ENCODE measurements at regions not wholly inside any gene's neighbourhood (a gene's known extent, or its start where the extent isn't known, plus 50 kb on each side); places are given as distances from the start of the nearest gene placed in this dataset.
"Not testable (repeated sequence)": the region's sequence is repeated elsewhere in the genome, so short reads cannot be mapped to it uniquely, and the experiment has no call there.

DNA sequence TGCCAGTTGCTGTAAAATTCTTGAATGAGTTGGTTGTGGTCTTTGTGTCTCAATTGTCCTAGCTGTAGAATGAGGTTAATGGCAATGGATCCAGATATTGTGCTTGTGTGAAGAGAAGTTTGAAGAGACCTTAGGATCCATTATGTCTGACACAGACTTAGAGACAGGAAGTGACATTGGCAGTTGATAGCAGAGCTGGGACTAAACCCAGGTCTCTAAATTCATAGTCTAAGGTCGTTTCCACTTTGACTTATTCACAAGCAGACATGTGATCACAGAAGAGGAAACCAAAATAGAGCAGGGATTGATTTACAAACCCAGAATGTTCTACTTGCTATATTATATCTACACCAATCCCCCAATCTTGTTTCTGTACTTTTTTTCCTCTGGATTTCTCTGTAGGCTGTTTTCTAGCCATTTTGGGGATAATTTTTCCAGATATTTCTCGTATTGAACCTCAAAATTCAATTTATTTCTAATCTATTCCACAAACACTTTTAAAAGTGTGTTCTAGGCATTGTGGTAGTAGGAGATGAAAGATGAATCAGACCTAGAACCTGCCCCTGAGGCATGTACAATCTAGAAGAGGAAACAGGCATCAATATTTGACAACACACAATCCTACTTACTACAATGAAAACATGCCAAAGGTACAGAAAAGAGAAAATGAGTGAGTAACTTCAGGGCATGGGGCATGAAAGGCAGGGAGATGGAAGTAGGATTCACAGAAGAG lies 123.3 kb downstream of the NFKBIZ start:
- no peak for DNase-seq (ENCODE audit: low spot score)
- no peak overlapping the region for H3K4me3 Mint-ChIP-seq (ENCODE audit: unreplicated experiment)
- H3K27me3 Mint-ChIP-seq (ENCODE audit: unreplicated experiment): no peaks in the 10 kb centered on the region
- H3K36me3 Mint-ChIP-seq (ENCODE audit: low read depth, unreplicated experiment): no peaks in the 10 kb centered on the region
- no peak overlapping the region for H3K27ac Mint-ChIP-seq (ENCODE audit: unreplicated experiment)
- no peaks in the 10 kb centered on the region for H3K9me3 Mint-ChIP-seq (ENCODE audit: unreplicated experiment)
- TF ChIP-seq, protein P1, sequence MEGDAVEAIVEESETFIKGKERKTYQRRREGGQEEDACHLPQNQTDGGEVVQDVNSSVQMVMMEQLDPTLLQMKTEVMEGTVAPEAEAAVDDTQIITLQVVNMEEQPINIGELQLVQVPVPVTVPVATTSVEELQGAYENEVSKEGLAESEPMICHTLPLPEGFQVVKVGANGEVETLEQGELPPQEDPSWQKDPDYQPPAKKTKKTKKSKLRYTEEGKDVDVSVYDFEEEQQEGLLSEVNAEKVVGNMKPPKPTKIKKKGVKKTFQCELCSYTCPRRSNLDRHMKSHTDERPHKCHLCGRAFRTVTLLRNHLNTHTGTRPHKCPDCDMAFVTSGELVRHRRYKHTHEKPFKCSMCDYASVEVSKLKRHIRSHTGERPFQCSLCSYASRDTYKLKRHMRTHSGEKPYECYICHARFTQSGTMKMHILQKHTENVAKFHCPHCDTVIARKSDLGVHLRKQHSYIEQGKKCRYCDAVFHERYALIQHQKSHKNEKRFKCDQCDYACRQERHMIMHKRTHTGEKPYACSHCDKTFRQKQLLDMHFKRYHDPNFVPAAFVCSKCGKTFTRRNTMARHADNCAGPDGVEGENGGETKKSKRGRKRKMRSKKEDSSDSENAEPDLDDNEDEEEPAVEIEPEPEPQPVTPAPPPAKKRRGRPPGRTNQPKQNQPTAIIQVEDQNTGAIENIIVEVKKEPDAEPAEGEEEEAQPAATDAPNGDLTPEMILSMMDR (IDR thresholded peaks at IDR 0.05; ENCODE audit: unreplicated experiment): no peak
- no peaks in the 10 kb centered on the region for H3K4me1 Mint-ChIP-seq (ENCODE audit: unreplicated experiment)

DNA sequence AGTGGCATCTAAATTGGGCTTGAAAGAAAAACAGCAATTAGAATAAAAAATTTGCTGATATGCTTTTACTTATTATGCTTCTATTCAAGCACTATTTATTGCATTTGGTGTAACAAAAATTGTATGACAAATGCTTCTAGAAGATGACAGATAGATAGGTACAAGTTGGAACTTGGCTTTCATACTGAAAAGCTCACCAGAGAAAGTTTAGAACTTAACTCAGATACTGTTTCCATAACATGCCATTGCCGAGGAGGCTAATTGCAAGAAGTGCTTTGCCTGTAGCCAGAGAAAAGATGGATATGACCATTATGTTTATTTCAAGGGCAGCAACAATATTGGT lies 123.8 kb downstream of the NFKBIZ start:
- Mint-ChIP-seq H3K36me3 (ENCODE audit: low read depth, unreplicated experiment) (no peaks in the 10 kb centered on the region), H3K4me3 (ENCODE audit: unreplicated experiment) (no peak overlapping the region), H3K27ac (ENCODE audit: unreplicated experiment) (no peak overlapping the region), H3K27me3 (ENCODE audit: unreplicated experiment) (no peaks in the 10 kb centered on the region), H3K4me1 (ENCODE audit: unreplicated experiment) (no peaks in the 10 kb centered on the region), H3K9me3 (ENCODE audit: unreplicated experiment) (no peaks in the 10 kb centered on the region)
- no peak for DNase-seq (ENCODE audit: low spot score)
- TF ChIP-seq, protein P1 (IDR thresholded peaks at IDR 0.05; ENCODE audit: unreplicated experiment): no peak

DNA sequence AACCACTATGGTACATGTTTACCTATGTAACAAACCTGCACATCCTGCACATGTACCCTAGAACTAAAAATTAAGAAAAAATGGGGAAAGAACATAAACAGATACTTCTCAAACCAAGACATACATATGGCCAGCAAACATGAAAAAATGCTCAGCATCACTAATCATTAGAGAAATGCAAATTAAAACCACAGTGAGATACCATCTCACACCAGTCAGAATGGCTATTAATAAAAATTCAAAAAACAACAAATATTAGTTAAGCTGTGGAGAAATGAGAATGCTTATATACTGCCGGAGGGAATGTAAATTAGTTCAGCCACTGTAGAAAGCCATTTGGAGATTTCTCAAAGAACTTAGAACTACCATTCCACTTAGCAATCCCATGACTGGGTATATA lies 126.1 kb downstream of the NFKBIZ start:
- H3K4me1 Mint-ChIP-seq (ENCODE audit: unreplicated experiment); H3K27ac Mint-ChIP-seq (ENCODE audit: unreplicated experiment); H3K36me3 Mint-ChIP-seq (ENCODE audit: low read depth, unreplicated experiment): not testable (repeated sequence)

DNA sequence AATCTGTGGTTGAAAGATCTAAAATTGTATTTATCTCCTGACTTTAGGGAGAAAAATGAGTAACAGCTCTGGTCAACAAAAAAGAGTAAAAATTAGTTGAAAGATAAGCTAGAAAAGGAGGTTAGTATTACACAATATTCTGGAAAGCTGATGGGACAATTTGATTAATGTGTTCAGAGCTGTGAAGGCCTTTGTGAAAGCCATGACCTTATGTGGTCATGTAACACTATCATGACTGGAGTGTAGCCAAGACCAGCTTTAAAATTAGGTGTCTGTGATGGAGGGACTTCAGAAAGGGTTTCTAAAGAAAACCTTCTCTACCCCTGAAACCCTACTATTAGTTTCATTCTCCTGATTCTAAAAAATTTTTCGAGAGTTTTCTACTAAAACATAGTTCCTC lies 127.2 kb downstream of the NFKBIZ start:
- Mint-ChIP-seq H3K4me1 (ENCODE audit: unreplicated experiment) (no peaks in the 10 kb centered on the region), H3K4me3 (ENCODE audit: unreplicated experiment) (no peak overlapping the region), H3K9me3 (ENCODE audit: unreplicated experiment) (no peaks in the 10 kb centered on the region), H3K36me3 (ENCODE audit: low read depth, unreplicated experiment) (no peaks in the 10 kb centered on the region), H3K27ac (ENCODE audit: unreplicated experiment) (no peak overlapping the region), H3K27me3 (ENCODE audit: unreplicated experiment) (no peaks in the 10 kb centered on the region)
- DNase-seq (ENCODE audit: low spot score): no peak
- TF ChIP-seq, protein P1 (IDR thresholded peaks at IDR 0.05; ENCODE audit: unreplicated experiment): no peak

More for the DNA sequence above, 126.1 kb downstream of the NFKBIZ start:
- H3K9me3 Mint-ChIP-seq (ENCODE audit: unreplicated experiment); H3K27me3 Mint-ChIP-seq (ENCODE audit: unreplicated experiment); DNase-seq (ENCODE audit: low spot score); H3K4me3 Mint-ChIP-seq (ENCODE audit: unreplicated experiment): not testable (repeated sequence)

DNA sequence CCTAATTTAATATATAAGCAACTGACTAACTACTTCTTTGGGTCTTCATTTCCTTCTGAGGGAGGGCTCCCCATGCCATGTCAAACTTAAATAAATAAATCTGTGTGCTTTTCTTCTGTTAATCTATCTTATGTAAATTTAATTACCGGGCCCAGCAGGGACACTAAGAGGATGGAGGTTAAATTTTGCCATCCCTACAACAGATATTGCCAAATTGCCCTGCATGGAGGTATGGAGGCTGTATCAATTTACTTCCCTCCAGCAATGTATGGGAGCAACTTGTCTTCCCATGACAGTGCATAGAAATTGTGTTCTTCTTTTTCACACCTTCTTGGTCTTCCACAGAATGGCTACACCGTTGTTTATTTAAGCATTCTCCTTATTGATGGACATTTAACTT lies 129.0 kb downstream of the NFKBIZ start:
- TF ChIP-seq, protein P1 (IDR thresholded peaks at IDR 0.05; ENCODE audit: unreplicated experiment): no peak
- no peak overlapping the region for H3K27ac Mint-ChIP-seq (ENCODE audit: unreplicated experiment)
- H3K4me3 Mint-ChIP-seq (ENCODE audit: unreplicated experiment): no peak overlapping the region

More for the DNA sequence above, 129.0 kb downstream of the NFKBIZ start:
- Mint-ChIP-seq H3K9me3 (ENCODE audit: unreplicated experiment) (no peaks in the 10 kb centered on the region), H3K36me3 (ENCODE audit: low read depth, unreplicated experiment) (no peaks in the 10 kb centered on the region), H3K4me1 (ENCODE audit: unreplicated experiment) (no peaks in the 10 kb centered on the region), H3K27me3 (ENCODE audit: unreplicated experiment) (no peaks in the 10 kb centered on the region)
- no peak for DNase-seq (ENCODE audit: low spot score)
